ENCODE measurements at regions not wholly inside any gene's neighbourhood (a gene's known extent, or its start where the extent isn't known, plus 50 kb on each side); places are given as distances from the start of the nearest gene placed in this dataset.
"Not testable (repeated sequence)": the region's sequence is repeated elsewhere in the genome, so short reads cannot be mapped to it uniquely, and the experiment has no call there.

DNA sequence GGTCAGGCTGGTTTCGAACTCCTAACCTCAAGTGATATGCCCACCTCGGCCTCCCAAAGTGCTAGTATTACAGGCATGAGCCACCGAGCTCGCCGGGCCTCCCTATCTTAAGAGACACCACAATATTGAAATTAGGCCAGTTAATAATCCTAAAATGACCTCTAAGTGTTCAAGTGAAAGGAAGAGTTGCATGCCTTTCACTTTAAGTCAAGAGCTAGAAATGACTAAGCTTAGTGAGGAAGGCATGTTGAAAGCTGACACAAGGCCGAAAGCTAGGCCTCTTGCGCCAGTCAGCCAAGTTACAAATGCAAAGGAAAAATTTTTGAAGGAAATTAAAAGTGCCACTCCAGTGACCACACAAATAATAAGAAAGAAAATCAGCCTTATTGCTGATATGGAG is 144.5 kb upstream of the FNDC3A start:
- Mint-ChIP-seq H3K9me3 (peaks cover 11 to 34% (median 19%) of the 10 kb centered on the region in 3 donors), H3K4me1 (peaks cover 17 to 24% (median 22%) of the 10 kb centered on the region in 3 donors), H3K36me3 (peaks cover 8% of the 10 kb centered on the region), H3K27me3 (no peaks in the 10 kb centered on the region), H3K27ac (no peak overlapping the region), H3K4me3 (no peak overlapping the region)
- peaks cover 0 to 4% of the 10 kb centered on the region in 2 experiments for H3K4me1 ChIP-seq (ENCODE audit: control insufficient read depth in 1 of 2, extremely low read depth in 1 of 2, insufficient read depth in 2 of 2, low read length in 2 of 2)
- H3K4me3 ChIP-seq (ENCODE audit: control insufficient read depth in 1 of 2, extremely low read depth in 1 of 2, low read length in 1 of 2): no peak overlapping the region
- H3K9me3 ChIP-seq: no peaks in the 10 kb centered on the region
- H3K27me3 ChIP-seq (replicated peaks in 1 of 2; ENCODE audit: control insufficient read depth in 2 of 2, extremely low read depth in 1 of 2, insufficient read depth in 2 of 2, low read length in 1 of 2): no peaks in the 10 kb centered on the region
- ChIA-PET CTCF (no interaction called here), POLR2A (interaction anchor here (0.5 to 0.6 kb wide), 2 partner anchors 21 to 540 kb away, joined by 4 to 5 read pairs; no protein-coding TSS in a partner anchor)
- no peaks in the 10 kb centered on the region for H3K36me3 ChIP-seq (ENCODE audit: control insufficient read depth in 2 of 2, extremely low read depth in 1 of 2, insufficient read depth in 1 of 2, low read length in 1 of 2)
- no peak for ATAC-seq (replicated peaks in 1 of 4)
- no peak overlapping the region for H3K27ac ChIP-seq (ENCODE audit: low read length)
- WGBS (ENCODE audit: insufficient coverage): no CpG with 5 or more reads among the region's 7 CpGs
- DNase-seq: no peak

DNA sequence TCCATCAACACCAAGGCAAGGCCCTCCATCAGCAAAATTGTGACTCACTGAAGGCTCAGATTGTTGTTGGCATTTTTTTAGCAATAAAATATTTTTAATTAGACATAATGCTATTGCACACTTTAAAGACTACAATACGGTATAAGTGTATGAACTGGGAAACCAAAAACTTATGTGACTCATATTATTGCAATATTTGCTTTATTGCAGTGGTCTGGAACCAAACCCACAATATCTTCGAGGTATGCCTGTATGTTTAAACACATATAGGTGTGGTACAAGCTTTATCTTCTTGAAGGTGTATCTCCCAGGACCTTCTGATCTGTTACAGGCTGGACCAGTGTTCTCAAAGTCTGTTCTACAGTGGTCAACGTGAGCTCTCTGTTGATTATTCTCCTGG is 142.3 kb upstream of the FNDC3A start:
- no peak overlapping the region for H3K27ac ChIP-seq (ENCODE audit: low read length)
- WGBS (ENCODE audit: insufficient coverage): no CpG with 5 or more reads among the region's 3 CpGs
- Mint-ChIP-seq H3K27ac (no peak overlapping the region), H3K4me3 (no peak overlapping the region), H3K9me3 (peaks cover 4 to 24% (median 8%) of the 10 kb centered on the region in 3 donors), H3K36me3 (no peaks in the 10 kb centered on the region), H3K4me1 (peaks cover 17 to 22% (median 21%) of the 10 kb centered on the region in 3 donors), H3K27me3 (no peaks in the 10 kb centered on the region)
- DNase-seq: no peak
- no peaks in the 10 kb centered on the region for H3K36me3 ChIP-seq (ENCODE audit: control insufficient read depth in 2 of 2, extremely low read depth in 1 of 2, insufficient read depth in 1 of 2, low read length in 1 of 2)
- H3K27me3 ChIP-seq (replicated peaks in 1 of 2; ENCODE audit: control insufficient read depth in 2 of 2, extremely low read depth in 1 of 2, insufficient read depth in 2 of 2, low read length in 1 of 2): no peaks in the 10 kb centered on the region
- H3K4me3 ChIP-seq (ENCODE audit: control insufficient read depth in 1 of 2, extremely low read depth in 1 of 2, low read length in 1 of 2): no peak overlapping the region
- peaks cover 0 to 4% of the 10 kb centered on the region in 2 experiments for H3K4me1 ChIP-seq (ENCODE audit: control insufficient read depth in 1 of 2, extremely low read depth in 1 of 2, insufficient read depth in 2 of 2, low read length in 2 of 2)
- no peak for ATAC-seq (replicated peaks in 1 of 4)
- H3K9me3 ChIP-seq: no peaks in the 10 kb centered on the region
- CTCF ChIA-PET: no interaction called here
- POLR2A ChIA-PET: interaction anchor here in 1 of 2 donors (0.5 kb wide), 1 partner anchor 52 kb away, joined by 3 read pairs; no protein-coding TSS in a partner anchor

DNA sequence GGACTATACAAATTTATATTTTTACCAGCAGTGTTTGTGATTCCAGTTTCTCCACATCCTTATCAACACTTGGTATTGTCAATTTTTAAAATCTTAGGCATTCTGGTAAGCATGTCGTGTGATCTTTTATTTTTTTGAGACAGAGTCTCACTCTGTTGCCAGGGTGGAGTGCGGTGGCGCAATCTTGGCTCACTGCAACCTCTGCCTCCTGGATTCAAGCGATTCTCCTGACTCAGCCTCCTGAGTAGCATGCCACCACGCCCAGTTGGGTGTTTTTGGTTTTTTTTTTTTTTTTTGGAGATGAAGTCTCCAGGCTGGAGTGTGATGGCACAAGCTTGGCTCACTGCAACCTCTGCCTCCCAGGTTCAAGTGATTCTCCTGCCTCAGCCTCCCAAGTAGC is 140.4 kb upstream of the FNDC3A start:
- H3K27ac Mint-ChIP-seq; H3K4me1 Mint-ChIP-seq; DNase-seq; H3K4me3 ChIP-seq (ENCODE audit: control insufficient read depth in 1 of 2, extremely low read depth in 1 of 2, low read length in 1 of 2); H3K9me3 ChIP-seq; ATAC-seq (replicated peaks in 1 of 4); CTCF ChIA-PET; H3K27ac ChIP-seq (ENCODE audit: low read length); H3K4me1 ChIP-seq (ENCODE audit: control insufficient read depth in 1 of 2, extremely low read depth in 1 of 2, insufficient read depth in 2 of 2, low read length in 2 of 2); POLR2A ChIA-PET; H3K4me3 Mint-ChIP-seq; H3K36me3 Mint-ChIP-seq; H3K27me3 ChIP-seq (replicated peaks in 1 of 2; ENCODE audit: control insufficient read depth in 2 of 2, extremely low read depth in 1 of 2, insufficient read depth in 2 of 2, low read length in 1 of 2); H3K27me3 Mint-ChIP-seq; H3K36me3 ChIP-seq (ENCODE audit: control insufficient read depth in 2 of 2, extremely low read depth in 1 of 2, insufficient read depth in 1 of 2, low read length in 1 of 2): not testable (repeated sequence)
- H3K9me3 Mint-ChIP-seq: peaks cover 4 to 24% (median 8%) of the 10 kb centered on the region in 3 donors
- 100% methylated on average over 3 of the region's 5 CpGs for WGBS (ENCODE audit: insufficient coverage)

DNA sequence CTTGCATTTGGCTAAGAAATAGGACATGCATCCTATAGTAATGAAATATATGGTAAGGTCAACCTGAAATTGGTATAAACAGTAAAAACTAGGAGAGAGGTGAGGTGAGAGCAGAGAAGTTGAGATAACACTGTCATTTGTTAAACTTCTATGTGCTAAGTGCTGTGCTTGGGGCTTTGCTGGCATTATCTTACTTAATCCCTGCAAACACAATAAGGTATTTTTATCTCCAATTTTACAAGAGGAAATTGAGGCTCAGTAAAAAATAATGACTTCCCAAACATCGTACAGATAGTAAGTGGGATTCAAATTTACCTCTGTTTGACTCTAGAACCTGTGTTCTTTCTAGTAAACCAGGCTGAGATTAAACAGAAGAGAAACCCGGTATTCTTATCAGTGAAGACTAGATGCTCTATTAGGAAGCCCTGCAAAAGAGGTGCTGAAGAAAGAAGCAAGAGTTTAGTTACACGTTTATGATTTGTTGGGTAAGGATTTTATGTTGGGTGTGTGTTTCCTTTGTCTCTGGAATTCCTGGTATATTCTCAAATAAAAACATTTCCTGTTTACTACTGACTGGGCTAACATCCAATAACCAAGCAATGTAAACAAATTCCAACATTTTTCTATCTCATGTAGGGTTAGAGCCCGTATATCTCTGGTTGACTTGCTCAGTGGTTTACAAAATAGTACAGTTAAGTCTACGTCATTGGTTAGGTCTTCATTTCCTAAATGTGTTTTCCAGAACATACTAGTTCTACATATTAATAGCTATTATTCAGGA is 137.3 kb upstream of the FNDC3A start:
- Mint-ChIP-seq H3K4me1 (no peaks in the 10 kb centered on the region), H3K27ac (no peak overlapping the region), H3K4me3 (no peak overlapping the region), H3K36me3 (no peaks in the 10 kb centered on the region), H3K9me3 (peaks cover 4 to 18% (median 8%) of the 10 kb centered on the region in 3 donors), H3K27me3 (no peaks in the 10 kb centered on the region)
- CTCF ChIA-PET: no interaction called here
- DNase-seq (no peak), ATAC-seq (replicated peaks in 1 of 4) (no peak)
- WGBS (ENCODE audit: insufficient coverage): 83% methylated on average over 1 of the region's 5 CpGs
- Histone ChIP-seq H3K4me1 (ENCODE audit: control insufficient read depth in 1 of 2, extremely low read depth in 1 of 2, insufficient read depth in 2 of 2, low read length in 2 of 2) (no peaks in the 10 kb centered on the region), H3K36me3 (ENCODE audit: control insufficient read depth in 2 of 2, extremely low read depth in 1 of 2, insufficient read depth in 1 of 2, low read length in 1 of 2) (no peaks in the 10 kb centered on the region), H3K27ac (ENCODE audit: low read length) (no peak overlapping the region), H3K4me3 (ENCODE audit: control insufficient read depth in 1 of 2, extremely low read depth in 1 of 2, low read length in 1 of 2) (no peak overlapping the region), H3K27me3 (replicated peaks in 1 of 2; ENCODE audit: control insufficient read depth in 2 of 2, extremely low read depth in 1 of 2, insufficient read depth in 2 of 2, low read length in 1 of 2) (no peaks in the 10 kb centered on the region), H3K9me3 (no peaks in the 10 kb centered on the region)
- POLR2A ChIA-PET: no interaction called here

DNA sequence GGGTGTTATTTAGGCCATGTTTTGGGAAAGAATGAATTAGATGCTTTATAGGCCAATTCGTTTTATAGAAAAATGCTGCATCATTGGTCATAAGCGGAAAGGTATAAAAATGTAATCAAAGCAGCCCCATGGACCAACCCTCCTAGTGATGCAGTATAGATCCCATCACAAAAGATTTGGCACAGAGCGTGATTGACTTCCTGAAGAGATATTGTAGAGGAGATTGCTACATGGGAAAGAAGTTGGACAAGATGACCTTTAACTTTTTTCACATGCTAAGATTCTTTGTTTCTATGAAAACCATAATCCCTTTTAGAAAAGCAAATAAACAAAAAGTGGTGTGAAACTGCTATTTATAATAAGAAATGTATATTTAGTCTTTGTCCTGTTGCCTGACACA is 136.5 kb upstream of the FNDC3A start:
- Mint-ChIP-seq H3K4me3 (no peak overlapping the region), H3K27me3 (no peaks in the 10 kb centered on the region), H3K27ac (no peak overlapping the region), H3K9me3 (peaks cover 2 to 11% (median 4%) of the 10 kb centered on the region in 3 donors), H3K4me1 (no peaks in the 10 kb centered on the region), H3K36me3 (no peaks in the 10 kb centered on the region)
- Histone ChIP-seq H3K9me3 (no peaks in the 10 kb centered on the region), H3K36me3 (ENCODE audit: control insufficient read depth in 2 of 2, extremely low read depth in 1 of 2, insufficient read depth in 1 of 2, low read length in 1 of 2) (no peaks in the 10 kb centered on the region), H3K4me1 (ENCODE audit: control insufficient read depth in 1 of 2, extremely low read depth in 1 of 2, insufficient read depth in 2 of 2, low read length in 2 of 2) (no peaks in the 10 kb centered on the region), H3K4me3 (ENCODE audit: control insufficient read depth in 1 of 2, extremely low read depth in 1 of 2, low read length in 1 of 2) (no peak overlapping the region), H3K27ac (ENCODE audit: low read length) (no peak overlapping the region), H3K27me3 (replicated peaks in 1 of 2; ENCODE audit: control insufficient read depth in 2 of 2, extremely low read depth in 1 of 2, insufficient read depth in 2 of 2, low read length in 1 of 2) (no peaks in the 10 kb centered on the region)
- ChIA-PET POLR2A (no interaction called here), CTCF (no interaction called here)
- no CpG with 5 or more reads among the region's 3 CpGs for WGBS (ENCODE audit: insufficient coverage)
- ATAC-seq (replicated peaks in 1 of 4) (no peak), DNase-seq (no peak)

DNA sequence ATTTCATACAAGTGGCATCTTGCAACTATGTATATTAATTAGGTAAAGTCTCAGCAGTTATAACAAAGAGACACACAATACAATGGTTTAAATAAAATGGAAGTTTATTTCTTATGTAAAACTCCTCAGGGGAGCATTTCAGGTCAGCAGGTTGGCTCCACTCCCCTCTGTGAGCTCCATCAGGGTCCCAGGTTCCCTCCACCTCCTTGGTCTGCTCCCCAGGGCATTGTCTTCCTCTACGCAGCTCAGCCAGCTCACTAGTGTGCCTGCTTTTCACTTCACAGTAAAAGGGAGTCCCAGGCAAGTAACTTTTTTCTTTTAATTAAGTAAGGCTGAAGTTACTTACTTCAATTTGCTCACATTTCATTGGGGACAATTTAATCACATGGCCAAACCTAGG is 135.3 kb upstream of the FNDC3A start:
- POLR2A ChIA-PET: no interaction called here
- Mint-ChIP-seq H3K9me3 (peaks cover 0 to 4% (median 4%) of the 10 kb centered on the region in 3 donors), H3K36me3 (no peaks in the 10 kb centered on the region), H3K27me3 (no peaks in the 10 kb centered on the region), H3K4me1 (no peaks in the 10 kb centered on the region), H3K4me3 (no peak overlapping the region), H3K27ac (no peak overlapping the region)
- WGBS (ENCODE audit: insufficient coverage): no CpG with 5 or more reads among the region's 1 CpG
- Histone ChIP-seq H3K27ac (ENCODE audit: low read length) (no peak overlapping the region), H3K4me3 (ENCODE audit: control insufficient read depth in 1 of 2, extremely low read depth in 1 of 2, low read length in 1 of 2) (no peak overlapping the region), H3K36me3 (ENCODE audit: control insufficient read depth in 2 of 2, extremely low read depth in 1 of 2, insufficient read depth in 1 of 2, low read length in 1 of 2) (no peaks in the 10 kb centered on the region), H3K27me3 (replicated peaks in 1 of 2; ENCODE audit: control insufficient read depth in 2 of 2, extremely low read depth in 1 of 2, insufficient read depth in 2 of 2, low read length in 1 of 2) (no peaks in the 10 kb centered on the region), H3K9me3 (no peaks in the 10 kb centered on the region), H3K4me1 (ENCODE audit: control insufficient read depth in 1 of 2, extremely low read depth in 1 of 2, insufficient read depth in 2 of 2, low read length in 2 of 2) (no peaks in the 10 kb centered on the region)
- CTCF ChIA-PET: no interaction called here
- ATAC-seq (replicated peaks in 1 of 4): no peak
- no peak for DNase-seq

Measured in T-cell (primary cell).